SK-N-MC (cell line): ENCODE measurements at regions not wholly inside any gene's neighbourhood (a gene's known extent, or its start where the extent isn't known, plus 50 kb on each side); places are given as distances from the start of the nearest gene placed in this dataset.

Source experiments
- EZH2 ChIP-seq: fragments of 200-600 bp; sonication (generic); IDR thresholded peaks from one replicate; pipeline ENCODE4 v1.6.1; 2017; ENCODE audit warnings: antibody characterized with exemption
- FOXP2 ChIP-seq: optimal IDR thresholded peaks from 2 replicates; pipeline ENCODE3; 2011; ENCODE audit warnings: mild to moderate bottlenecking, moderate library complexity; ENCODE audit not compliant: insufficient read depth; ENCODE audit errors: extremely low read length, control extremely low read depth
- POLR2AphosphoS5 ChIP-seq: IDR thresholded peaks from 2 replicates; pipeline ENCODE4 v1.6.1; 2012; ENCODE audit warnings: mild to moderate bottlenecking, low read depth, low read length, borderline replicate concordance

GRCh38 chr12:109663795-109664194 lies 49.8 kb upstream of the FAM222A start:
- TF ChIP-seq EZH2 (no peak), POLR2AphosphoS5 (no peak), FOXP2 (no peak)
